HG03442 (cell line): ENCODE measurements at regions not wholly inside any gene's neighbourhood (a gene's known extent, or its start where the extent isn't known, plus 50 kb on each side); places are given as distances from the start of the nearest gene placed in this dataset.
"Not testable (repeated sequence)": the region's sequence is repeated elsewhere in the genome, so short reads cannot be mapped to it uniquely, and the experiment has no call there.

Source experiments
- ATAC-seq: cut with Tn5 transposase; IDR thresholded peaks from one replicate; pipeline ENCODE4 v1.9.1; 2021; ENCODE audit warnings: mild to moderate bottlenecking, moderate library complexity; ENCODE audit not compliant: unreplicated experiment

DNA sequence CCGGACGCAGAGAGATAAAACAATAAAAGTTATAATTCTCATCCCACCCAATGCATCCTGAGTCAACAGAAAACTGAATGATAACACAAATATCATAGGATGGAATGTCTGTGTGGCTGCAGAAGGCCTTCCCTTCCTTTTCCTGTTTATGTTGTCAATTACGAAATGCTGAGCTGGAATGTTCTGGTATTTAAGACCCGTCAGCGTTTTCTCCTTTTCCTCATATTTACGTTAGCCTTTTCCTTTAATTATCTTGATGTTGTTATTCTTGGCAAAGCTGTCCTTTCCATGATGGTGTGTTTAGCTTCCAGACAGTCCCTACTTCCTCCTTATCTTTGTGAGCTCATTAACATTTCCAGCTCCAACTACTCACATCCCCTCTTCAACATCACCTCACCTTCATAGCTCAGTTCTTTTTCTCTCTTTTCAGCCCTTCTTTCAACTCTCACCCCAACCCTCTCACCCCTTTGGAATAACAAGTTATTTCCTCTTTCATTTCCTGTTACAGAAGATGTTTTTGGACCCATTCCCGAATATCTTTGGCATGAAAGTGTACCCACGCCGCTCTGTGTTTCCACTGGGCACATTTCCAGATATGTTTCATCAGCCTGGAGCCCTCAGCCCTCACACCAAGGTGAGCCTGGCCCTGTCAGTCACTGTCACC lies 221.6 kb downstream of the NR2F1-AS1 start:
- no peak for ATAC-seq

DNA sequence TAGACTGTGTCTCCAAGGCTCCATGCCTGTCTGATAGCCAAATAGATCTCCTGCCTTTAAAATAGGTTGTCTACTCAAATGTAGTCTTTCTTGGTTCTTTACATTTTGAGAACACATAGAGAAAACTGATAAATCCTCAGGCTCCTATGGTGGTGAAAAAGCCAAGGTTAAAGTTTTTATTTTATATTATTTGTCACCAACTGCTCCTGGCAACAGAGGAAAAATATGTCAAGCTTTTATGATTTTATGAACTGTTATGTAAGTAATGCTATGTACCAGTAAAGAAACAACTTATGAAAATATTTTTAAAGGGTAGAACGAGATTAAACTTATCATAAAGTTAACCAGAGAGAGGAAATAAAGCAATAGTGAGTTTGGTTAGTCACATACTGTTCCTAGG lies 222.8 kb downstream of the NR2F1-AS1 start:
- no peak for ATAC-seq

DNA sequence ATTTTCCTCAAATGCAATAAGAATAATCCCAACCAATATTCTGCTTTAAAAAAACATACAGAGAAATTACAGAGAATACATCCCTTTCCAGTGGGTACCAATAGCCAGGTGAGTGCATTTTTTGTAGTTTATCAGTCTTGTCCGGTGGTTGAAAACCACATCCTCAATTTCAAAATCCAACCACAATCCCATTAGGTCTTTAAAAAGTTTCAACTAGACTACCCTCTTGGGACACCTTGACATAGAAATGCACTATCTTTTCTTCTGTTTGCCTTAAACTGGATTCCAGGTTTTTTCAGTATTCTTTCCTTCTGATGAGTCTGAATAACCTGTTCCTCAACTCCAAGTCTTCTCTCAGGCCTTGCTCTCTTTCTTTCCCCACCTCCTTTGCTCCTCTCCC lies 223.3 kb downstream of the NR2F1-AS1 start:
- ATAC-seq: no peak

GRCh38 chr5:93355691-93356090 lies 225.3 kb downstream of the NR2F1-AS1 start:
- no peak for ATAC-seq

GRCh38 chr5:93352186-93352585 lies 228.8 kb downstream of the NR2F1-AS1 start:
- ATAC-seq: no peak

DNA sequence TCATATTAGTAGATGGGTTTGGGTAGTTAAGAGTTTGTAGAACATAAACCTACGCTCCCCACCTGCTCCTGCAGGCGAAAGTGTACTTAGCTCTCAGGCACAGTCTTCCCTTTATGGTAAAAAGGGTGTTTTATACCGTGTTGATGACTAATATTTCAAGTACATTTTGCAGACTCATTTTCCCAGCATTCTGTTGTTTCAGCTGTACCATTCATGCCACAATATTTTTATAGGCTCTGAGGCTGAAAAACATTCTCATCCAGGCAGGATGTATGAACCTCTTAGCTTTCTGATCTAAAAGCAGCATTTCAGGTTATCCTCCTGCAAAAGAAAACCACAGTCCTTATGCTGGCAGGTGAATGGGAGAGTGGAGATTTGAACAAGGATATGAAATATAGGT lies 231.4 kb downstream of the NR2F1-AS1 start:
- no peak for ATAC-seq

DNA sequence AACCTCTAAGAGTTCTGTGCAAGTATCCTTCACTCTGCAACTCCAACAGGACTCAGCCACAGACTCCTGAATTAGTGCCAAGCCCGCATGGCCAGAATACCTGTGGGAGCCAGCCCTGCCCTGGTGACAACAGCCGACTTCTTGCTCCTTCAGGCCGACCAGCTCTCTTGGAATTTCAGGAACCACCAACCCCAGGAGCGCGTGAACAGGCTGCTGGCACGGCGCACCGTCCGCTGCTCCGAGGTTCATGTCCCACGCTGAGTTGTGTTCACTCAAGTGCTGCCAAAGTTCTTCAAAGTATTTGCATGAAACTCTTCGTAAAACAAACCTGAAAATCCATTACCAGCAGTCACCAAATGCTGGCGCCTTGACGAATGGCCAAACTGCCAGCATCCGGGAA lies 232.8 kb downstream of the NR2F1-AS1 start:
- no peak for ATAC-seq

GRCh38 chr5:93346850-93347249 lies 234.2 kb downstream of the NR2F1-AS1 start:
- ATAC-seq: not testable (repeated sequence)

- ATAC-seq: no peak
Measured at GRCh38 chr5:93346301-93346700, 234.7 kb downstream of the NR2F1-AS1 start.

- ATAC-seq: peak; percentile 58
Measured at GRCh38 chr5:93343570-93343969, 237.4 kb downstream of the NR2F1-AS1 start.

GRCh38 chr5:93342563-93343061 lies 238.4 kb downstream of the NR2F1-AS1 start:
- ATAC-seq: peak; percentile 62

DNA sequence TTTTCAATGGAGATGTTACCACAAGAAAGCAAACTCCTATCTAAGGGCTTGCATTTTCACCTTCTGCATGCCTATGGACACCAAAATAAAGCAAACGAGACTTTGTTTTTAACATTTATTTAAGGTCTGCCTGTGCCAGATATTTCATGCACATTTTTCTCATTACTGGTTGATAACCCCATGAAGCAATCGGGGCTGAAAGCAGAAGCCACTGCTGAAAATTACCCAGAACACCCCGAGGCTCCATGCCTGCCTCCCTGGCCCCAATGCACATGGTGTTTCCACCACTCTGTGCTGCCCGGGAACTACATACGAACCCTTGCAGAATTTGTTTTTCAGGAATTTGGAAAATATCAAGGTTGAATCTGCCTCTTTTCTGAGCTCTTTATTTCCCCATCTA lies 240.1 kb downstream of the NR2F1-AS1 start:
- no peak for ATAC-seq

DNA sequence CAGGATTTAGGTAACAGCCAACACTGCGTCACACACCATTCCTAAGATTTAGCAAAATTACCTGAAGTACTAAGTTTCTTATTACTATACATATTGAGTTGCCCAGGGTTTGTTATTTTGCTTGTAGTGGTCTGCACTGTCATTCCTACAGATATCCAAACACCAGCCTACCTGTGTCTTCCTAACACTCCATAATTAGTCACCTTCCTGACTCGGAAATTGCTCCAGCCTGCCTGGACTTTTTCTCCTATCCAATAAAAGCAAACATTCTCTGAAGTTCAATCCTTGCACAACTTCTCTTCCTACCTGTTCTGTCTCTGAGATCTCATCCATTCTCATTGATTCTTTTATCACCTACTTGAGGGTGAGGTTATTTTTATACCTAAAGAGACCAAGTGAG lies 243.9 kb downstream of the NR2F1-AS1 start:
- no peak for ATAC-seq

DNA sequence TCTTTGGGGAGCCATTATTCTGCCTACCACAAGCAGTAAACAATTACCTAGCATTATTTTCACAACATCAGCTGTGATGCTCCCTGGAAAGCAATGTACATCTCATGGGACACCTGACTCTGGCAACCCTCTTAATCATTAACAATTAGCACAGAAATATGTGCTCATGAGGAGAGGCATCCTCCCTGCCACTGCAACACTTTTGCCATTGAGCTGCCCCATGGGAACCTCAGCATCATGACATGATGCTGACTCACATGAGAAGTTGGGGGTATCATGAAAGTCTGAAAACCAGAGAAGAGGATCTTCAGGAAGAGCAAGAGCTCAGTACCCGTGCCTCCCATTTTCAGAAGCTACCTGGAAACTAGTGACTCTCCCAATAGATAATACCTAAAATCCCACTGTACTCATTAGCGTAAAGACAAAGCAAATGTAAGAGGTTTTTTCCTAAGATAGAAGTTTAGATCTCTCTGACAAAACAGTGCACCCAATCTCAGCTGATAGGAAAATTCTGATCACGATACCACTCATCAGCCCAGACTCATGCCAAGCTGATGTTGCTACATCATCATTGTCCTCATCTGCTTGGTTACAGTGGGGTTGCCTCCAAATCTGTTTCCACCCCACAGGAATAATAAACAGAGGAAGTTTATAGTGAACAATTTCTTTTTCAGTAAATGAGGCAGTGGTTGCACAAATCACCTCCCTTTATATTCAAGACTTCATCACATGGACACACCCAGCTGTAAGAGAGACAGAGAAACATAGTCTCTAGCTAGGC lies 244.5 kb downstream of the NR2F1-AS1 start:
- no peak for ATAC-seq

DNA sequence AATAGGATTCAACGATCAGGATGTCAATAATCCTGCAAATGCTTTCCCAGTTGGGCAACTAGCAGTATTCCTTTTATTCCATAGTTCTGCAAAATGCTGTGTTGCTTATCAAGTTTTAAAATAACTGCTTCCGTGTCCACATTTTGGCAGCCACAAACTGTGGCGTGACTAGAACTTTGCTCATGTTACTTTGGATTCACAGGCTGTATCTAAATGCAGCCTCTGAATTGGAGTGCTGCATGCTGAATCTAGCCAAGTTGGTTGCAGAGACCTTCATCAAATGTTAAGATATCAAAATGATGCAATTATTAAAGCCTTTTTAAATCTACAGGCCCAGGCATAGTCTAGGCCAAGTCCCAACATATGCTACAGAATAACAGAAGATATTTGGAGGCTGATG lies 249.2 kb downstream of the NR2F1-AS1 start:
- ATAC-seq: no peak

GRCh38 chr5:93331241-93331640 lies 249.8 kb downstream of the NR2F1-AS1 start:
- no peak for ATAC-seq

GRCh38 chr5:93330506-93330905 lies 250.5 kb downstream of the NR2F1-AS1 start:
- no peak for ATAC-seq

DNA sequence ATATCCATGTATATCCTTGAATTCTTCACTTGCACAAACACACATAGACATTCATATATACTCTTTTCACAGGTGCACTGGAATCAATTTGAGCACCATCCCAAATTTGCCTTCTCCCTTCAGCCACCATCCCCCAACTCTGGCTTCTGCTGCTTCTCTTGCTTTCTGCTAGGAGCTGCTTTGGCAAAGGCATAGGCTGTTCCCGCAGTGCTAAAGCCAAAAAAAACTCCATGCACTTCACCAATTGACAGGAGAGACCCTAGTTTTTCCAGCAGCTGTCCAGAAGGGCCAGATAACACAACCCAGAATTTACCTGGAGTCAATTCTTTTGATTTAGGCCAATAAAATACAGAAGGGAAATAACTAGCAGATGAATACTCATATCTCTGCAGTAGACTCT lies 251.3 kb downstream of the NR2F1-AS1 start:
- no peak for ATAC-seq

DNA sequence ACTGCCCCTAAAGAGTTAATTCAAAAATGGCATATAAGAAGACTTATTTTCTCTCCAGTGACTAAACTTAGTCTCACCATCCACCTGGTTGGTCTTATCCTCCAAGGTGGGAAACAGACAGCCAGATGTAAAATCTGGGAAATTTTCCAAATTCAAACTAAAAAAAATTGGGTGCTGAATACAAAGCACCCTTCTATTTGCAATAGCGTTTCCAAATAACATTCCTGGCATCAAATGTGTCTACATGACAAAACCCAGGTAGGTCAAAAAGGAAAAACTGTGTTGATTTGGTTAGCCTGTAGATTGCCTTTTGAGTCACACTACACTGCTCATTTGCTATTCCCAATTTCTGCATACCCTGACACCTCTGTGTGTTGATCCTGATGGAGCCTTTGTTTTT lies 252.2 kb downstream of the NR2F1-AS1 start:
- no peak for ATAC-seq

- no peak for ATAC-seq
Measured at GRCh38 chr5:93327605-93328004, 253.4 kb downstream of the NR2F1-AS1 start.

GRCh38 chr5:93325946-93326345 lies 255.1 kb downstream of the NR2F1-AS1 start:
- ATAC-seq: no peak
